Vagina (tissue), 2 donors: ENCODE measurements at regions not wholly inside any gene's neighbourhood (a gene's known extent, or its start where the extent isn't known, plus 50 kb on each side); places are given as distances from the start of the nearest gene placed in this dataset.

Source experiments
- CTCF ChIP-seq, 3 experiments: fragments of 450-650 bp in 2 of 3; fragments of 200-600 bp in 1 of 3; sonication (generic) in 1 of 3; IDR thresholded peaks; one replicate each; pipeline ENCODE4 v1.5.1; 2017 to 2019; ENCODE audit warnings: antibody characterized with exemption in 3 of 3, mild to moderate bottlenecking in 2 of 3, moderate library complexity in 2 of 3
- POLR2A ChIP-seq, 2 donors: fragments of 450-650 bp; IDR thresholded peaks; one replicate each; pipeline ENCODE4 v1.6.1; 2017; ENCODE audit warnings: antibody characterized with exemption in 2 of 2, mild to moderate bottlenecking in 2 of 2, moderate library complexity in 2 of 2

GRCh38 chr16:52617591-52617990 is 70.6 kb upstream of the TOX3 start:
- no peak for TF ChIP-seq CTCF (IDR thresholded peaks at IDR 0.05)
- TF ChIP-seq POLR2A (IDR thresholded peaks at IDR 0.05) = no peak
